ENCODE measurements at regions not wholly inside any gene's neighbourhood (a gene's known extent, or its start where the extent isn't known, plus 50 kb on each side); places are given as distances from the start of the nearest gene placed in this dataset.
"Not testable (repeated sequence)": the region's sequence is repeated elsewhere in the genome, so short reads cannot be mapped to it uniquely, and the experiment has no call there.

- DNase-seq, result peak; percentile 21
These were observed 547.0 kb upstream of the SLITRK5 start for GRCh38 chr13:87123987-87124784.

- no peak for DNase-seq
These were observed 546.4 kb upstream of the SLITRK5 start for GRCh38 chr13:87124785-87125074.

DNA sequence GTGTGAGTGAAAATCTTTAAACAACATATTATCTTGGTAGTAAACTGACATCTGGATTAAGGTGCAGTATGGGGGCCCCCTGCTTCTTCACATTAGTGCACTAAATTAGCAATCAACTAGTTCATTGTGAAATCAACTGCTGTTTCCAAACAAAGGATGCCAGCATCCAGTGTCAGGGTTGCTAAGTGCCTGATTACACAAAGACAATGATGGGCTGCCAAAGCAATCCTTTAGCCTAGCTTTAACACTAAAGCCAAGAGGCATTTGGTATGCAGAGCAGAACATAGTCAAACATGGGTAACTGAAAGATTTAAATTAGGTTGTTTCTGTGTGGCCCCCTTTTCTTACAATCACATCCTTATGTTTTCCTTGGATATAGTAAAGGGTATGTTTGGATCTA lies 543.1 kb upstream of the SLITRK5 start:
- DNase-seq, result no peak

GRCh38 chr13:87128491-87128890 lies 542.7 kb upstream of the SLITRK5 start:
- DNase-seq, result no peak

GRCh38 chr13:87129602-87130300 lies 541.4 kb upstream of the SLITRK5 start:
- no peak for DNase-seq

DNA sequence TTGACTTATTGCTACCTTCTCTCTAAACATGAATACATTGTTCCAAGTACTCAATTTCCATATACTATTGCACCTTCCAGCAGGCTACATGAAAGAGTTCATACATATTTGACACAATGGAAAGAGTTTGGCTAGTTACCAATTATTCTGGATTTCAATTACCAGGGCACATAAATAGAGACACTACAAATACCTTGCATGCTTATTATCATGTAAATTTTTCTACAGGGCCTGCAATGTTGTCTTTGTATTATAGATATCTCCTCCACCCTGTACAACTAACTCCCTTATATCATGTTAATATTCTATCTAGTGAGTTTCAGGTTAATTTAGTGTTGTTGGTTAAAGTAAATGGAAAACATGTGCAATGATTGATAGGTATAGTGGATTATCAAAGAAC lies 540.7 kb upstream of the SLITRK5 start:
- no peak for DNase-seq

GRCh38 chr13:87131611-87132010 lies 539.6 kb upstream of the SLITRK5 start:
- no peak for DNase-seq

GRCh38 chr13:87138866-87139265 lies 532.3 kb upstream of the SLITRK5 start:
- DNase-seq, result no peak

- no peak for DNase-seq
These were observed 524.1 kb upstream of the SLITRK5 start for GRCh38 chr13:87147076-87147475.

- DNase-seq, result no peak
These were observed 517.8 kb upstream of the SLITRK5 start for GRCh38 chr13:87153371-87153770.

DNA sequence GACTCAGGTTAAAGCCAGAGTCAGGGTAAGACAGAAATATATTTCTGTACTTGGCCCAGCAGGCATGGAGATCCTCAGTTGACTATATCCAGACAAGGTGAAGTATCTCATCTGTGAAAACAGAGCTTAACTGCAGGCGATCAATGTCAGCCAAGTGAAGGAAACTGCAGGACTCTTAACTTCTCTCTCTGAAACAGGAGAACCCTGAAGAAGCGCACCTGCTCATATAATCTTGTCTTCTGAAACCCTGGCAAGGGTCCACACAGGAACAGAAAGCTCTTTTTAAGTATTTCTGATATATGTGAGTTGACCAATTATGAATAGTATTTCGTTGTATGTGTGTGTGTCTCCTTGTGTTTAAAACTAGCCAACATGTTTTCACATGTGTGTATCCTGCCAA lies 504.8 kb upstream of the SLITRK5 start:
- DNase-seq, result no peak

- no peak for DNase-seq
These were observed 502.8 kb upstream of the SLITRK5 start for GRCh38 chr13:87168390-87168789.

DNA sequence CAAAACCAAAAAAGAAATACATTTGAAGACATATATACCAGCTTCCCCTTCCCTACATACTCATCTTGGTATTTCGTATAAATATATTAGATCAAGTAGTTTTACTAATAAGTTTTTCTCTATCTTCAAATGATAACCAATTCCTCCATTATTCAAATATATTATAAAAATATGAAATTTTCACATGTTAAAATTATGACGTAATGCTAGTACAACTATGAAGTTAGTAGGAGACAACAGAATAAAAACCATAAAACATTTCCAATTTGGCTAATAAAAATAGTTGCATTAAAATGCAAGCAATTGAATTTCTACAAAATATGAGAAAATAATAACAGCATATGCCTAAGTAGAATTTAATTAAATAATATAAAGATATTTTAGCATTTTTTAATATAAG lies 501.8 kb upstream of the SLITRK5 start:
- no peak for DNase-seq

DNA sequence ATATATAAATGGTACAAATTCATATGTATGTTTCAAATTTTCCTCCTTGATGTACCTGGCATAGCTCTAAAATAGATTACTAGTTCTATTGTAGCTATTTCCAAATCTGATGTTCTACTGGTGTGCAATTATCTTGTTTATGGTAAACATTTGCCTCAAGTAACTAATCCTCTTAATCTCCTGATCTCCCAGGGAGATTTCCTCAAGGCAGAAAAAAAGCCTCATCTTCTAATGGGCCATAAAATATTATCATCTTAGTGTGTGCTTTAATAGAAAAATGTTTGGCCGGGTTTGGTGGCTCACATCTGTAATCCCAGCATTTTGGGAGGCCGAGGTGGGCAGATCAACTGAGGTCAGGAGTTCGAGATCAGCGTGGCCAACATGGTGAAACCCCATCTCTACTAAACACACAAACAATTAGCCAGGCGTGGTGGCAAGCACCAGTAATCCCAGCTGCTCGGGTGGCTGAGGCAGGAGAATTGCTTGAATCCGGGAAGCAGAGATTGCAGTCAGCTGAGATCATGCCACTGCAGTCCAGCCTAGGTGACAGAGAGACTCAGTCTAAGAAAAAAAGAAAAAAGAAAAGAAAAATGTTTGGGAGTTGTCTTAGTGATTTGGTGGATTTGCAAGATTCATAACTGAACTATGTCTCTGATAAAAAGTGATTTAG lies 498.9 kb upstream of the SLITRK5 start:
- no peak for DNase-seq

- not testable (repeated sequence) for DNase-seq
These were observed 486.0 kb upstream of the SLITRK5 start for GRCh38 chr13:87185138-87185537.

DNA sequence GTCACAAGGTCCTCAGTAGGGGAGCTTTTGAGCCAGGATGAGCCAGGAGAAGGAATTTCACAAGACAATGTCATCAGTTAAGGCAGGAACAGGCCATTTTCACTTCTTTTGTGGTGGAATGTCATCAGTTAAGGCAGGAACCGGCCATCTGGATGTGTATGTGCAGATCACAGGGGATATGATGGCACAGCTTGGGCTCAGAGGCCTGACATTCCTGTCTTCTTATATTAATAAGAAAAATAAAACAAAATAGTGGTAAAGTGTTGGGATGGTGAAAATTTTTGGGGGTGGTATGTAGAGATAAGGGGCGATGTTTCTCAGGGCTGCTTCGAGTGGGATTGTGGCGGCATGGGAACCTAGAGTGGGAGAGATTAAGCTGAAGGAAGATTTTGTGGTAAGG lies 484.5 kb upstream of the SLITRK5 start:
- DNase-seq, result not testable (repeated sequence)

- DNase-seq, result not testable (repeated sequence)
These were observed 479.7 kb upstream of the SLITRK5 start for GRCh38 chr13:87191485-87191884.

- no peak for DNase-seq
These were observed 472.8 kb upstream of the SLITRK5 start for GRCh38 chr13:87198371-87198770.

DNA sequence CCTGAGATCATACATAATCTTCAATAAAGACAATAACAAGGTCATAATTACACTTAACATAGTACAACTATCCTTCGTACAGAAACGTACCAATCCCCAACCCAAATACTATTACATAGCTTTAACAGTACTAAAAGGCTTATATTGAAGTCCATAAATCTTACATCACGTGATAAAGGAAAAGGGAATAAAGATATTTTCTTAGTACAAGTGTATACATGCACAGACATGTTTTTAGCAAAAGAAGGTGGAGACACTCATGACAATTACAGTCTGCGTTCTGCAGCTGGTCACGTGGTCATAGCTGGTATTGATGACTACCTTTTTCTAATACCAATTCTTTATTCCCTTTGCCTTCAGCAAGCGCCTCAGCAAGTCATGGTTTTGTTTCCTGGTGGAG lies 464.5 kb upstream of the SLITRK5 start:
- no peak for DNase-seq

DNA sequence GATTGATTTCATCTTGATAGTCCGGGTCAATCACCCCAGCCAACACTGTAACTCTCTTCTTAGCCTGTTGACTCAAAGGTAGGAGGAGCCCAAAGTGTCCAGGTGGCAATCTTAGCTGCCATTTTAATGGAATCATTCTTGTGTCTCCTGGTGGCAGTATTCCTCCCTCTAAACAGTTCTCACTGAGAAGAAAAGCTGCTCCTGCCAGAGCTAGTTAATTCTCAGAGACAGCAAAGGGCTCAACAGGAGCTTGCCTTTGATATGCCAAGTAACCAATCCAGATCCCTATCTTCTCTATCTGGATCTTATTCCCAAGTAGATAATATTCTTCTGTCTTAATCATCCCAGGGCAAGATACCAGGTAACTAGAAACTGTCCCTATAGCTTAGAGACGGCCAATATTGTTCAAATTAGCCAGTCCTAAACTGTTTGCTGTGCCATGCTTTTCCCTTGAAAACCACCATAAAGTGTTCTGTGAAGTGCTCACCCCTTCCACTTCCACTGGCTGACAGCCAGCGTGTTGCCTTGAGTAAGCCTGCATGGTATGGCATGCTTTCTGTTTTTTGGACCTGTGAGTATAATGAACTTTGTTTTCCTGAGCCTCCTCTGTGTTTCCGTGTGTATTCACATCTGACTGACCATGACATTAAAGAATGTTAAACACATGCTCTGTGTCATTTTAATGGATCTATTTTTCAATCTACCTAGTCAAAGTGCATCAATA lies 463.7 kb upstream of the SLITRK5 start:
- no peak for DNase-seq

DNA sequence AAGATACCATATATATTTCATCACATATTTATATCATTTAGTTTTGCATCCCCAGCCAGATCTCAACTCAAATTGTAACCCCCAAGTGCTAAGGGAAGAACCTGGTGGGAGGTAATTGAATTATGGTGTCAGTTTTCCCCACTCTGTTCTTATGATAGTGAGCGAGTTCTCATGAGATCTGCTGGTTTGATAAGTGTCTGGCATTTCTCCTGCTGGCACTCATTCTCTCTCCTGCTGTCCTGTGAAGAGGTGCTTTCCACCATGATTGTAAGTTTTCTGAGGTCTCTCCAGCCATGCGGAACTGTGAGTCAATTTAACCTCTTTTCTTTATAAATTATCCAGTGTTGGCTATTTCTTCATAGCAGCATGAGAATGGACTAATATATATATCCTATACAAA lies 462.5 kb upstream of the SLITRK5 start:
- DNase-seq, result no peak

DNA sequence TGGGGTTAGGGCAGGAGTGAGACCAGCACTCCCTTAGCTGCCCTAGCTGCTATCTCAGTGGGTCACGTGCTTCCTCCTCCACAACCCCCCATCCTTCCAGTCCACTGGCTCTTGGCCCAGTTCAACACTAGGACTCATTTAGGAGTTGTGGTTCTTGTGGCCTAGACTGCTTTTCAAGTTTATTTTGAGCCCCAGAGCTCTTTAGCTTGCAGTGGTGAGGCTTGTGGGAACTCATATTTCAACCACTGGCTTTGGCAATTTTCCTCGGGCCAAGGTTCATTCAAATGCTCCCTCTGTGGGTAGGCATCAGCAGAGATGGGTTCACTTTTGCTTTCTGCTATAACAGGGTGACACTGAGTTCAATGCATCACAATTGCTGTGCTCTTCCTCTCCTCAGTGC lies 436.2 kb upstream of the SLITRK5 start:
- no peak for DNase-seq

- no peak for DNase-seq
These were observed 435.6 kb upstream of the SLITRK5 start for GRCh38 chr13:87235621-87236020.

Measured in NCI-H446 treated with DMSO at 0.1 percent for 48 hours (cell line).